ENCODE measurements at regions not wholly inside any gene's neighbourhood (a gene's known extent, or its start where the extent isn't known, plus 50 kb on each side); places are given as distances from the start of the nearest gene placed in this dataset.
A peak's percentile ranks its signal among the peaks of the same experiment; 100 is the strongest.

GRCh38 chr11:11039208-11039965 is 181.5 kb upstream of the ZBED5 start:
- no peak for DNase-seq
- ATAC-seq: no peak
- H3K27me3 Mint-ChIP-seq: no peaks in the 10 kb centered on the region
- H3K4me1 Mint-ChIP-seq: peaks cover 4% of the 10 kb centered on the region
- H3K9me3 Mint-ChIP-seq: no peaks in the 10 kb centered on the region
- no peak overlapping the region for H3K27ac Mint-ChIP-seq
- no peaks in the 10 kb centered on the region for H3K36me3 Mint-ChIP-seq (ENCODE audit: low read depth)
- H3K4me3 Mint-ChIP-seq: no peak overlapping the region

GRCh38 chr11:11038782-11039181 is 180.9 kb upstream of the ZBED5 start:
- H3K27ac Mint-ChIP-seq: no peak overlapping the region
- DNase-seq: no peak
- ATAC-seq: no peak

GRCh38 chr11:11038352-11038751 is 180.5 kb upstream of the ZBED5 start:
- no peaks in the 10 kb centered on the region for H3K36me3 Mint-ChIP-seq (ENCODE audit: low read depth)
- H3K27ac Mint-ChIP-seq: no peak overlapping the region
- H3K27me3 Mint-ChIP-seq: no peaks in the 10 kb centered on the region
- no peak for ATAC-seq
- H3K4me1 Mint-ChIP-seq: peaks cover 4% of the 10 kb centered on the region
- no peak overlapping the region for H3K4me3 Mint-ChIP-seq
- no peak for DNase-seq
- no peaks in the 10 kb centered on the region for H3K9me3 Mint-ChIP-seq

More at GRCh38 chr11:11038782-11039181, 180.9 kb upstream of the ZBED5 start:
- H3K36me3 Mint-ChIP-seq (ENCODE audit: low read depth): no peaks in the 10 kb centered on the region
- H3K4me3 Mint-ChIP-seq: no peak overlapping the region
- H3K9me3 Mint-ChIP-seq: no peaks in the 10 kb centered on the region
- H3K27me3 Mint-ChIP-seq: no peaks in the 10 kb centered on the region
- H3K4me1 Mint-ChIP-seq: peaks cover 4% of the 10 kb centered on the region

GRCh38 chr11:11036848-11037732 is 179.2 kb upstream of the ZBED5 start:
- peak; percentile 68 for ATAC-seq
- Mint-ChIP-seq H3K4me1 (peaks cover 4% of the 10 kb centered on the region), H3K4me3 (no peak overlapping the region), H3K9me3 (no peaks in the 10 kb centered on the region), H3K36me3 (ENCODE audit: low read depth) (no peaks in the 10 kb centered on the region), H3K27ac (no peak overlapping the region), H3K27me3 (no peaks in the 10 kb centered on the region)
- no peak for DNase-seq

GRCh38 chr11:11036185-11036847 is 178.5 kb upstream of the ZBED5 start:
- H3K4me1 Mint-ChIP-seq: peaks cover 4% of the 10 kb centered on the region
- no peak for ATAC-seq
- DNase-seq: no peak
- no peaks in the 10 kb centered on the region for H3K9me3 Mint-ChIP-seq
- no peaks in the 10 kb centered on the region for H3K27me3 Mint-ChIP-seq
- H3K36me3 Mint-ChIP-seq (ENCODE audit: low read depth): no peaks in the 10 kb centered on the region
- H3K4me3 Mint-ChIP-seq: no peak overlapping the region
- H3K27ac Mint-ChIP-seq: no peak overlapping the region

- Mint-ChIP-seq H3K36me3 (ENCODE audit: low read depth) (no peaks in the 10 kb centered on the region), H3K4me1 (peaks cover 4% of the 10 kb centered on the region)
Observed at GRCh38 chr11:11035331-11035730, 177.5 kb upstream of the ZBED5 start.

GRCh38 chr11:11034476-11034875 is 176.6 kb upstream of the ZBED5 start:
- H3K9me3 Mint-ChIP-seq: no peaks in the 10 kb centered on the region
- no peaks in the 10 kb centered on the region for H3K36me3 Mint-ChIP-seq (ENCODE audit: low read depth)
- peaks cover 4% of the 10 kb centered on the region for H3K4me1 Mint-ChIP-seq
- no peak overlapping the region for H3K27ac Mint-ChIP-seq
- DNase-seq: no peak
- ATAC-seq: no peak
- H3K4me3 Mint-ChIP-seq: no peak overlapping the region
- H3K27me3 Mint-ChIP-seq: no peaks in the 10 kb centered on the region

More at GRCh38 chr11:11035331-11035730, 177.5 kb upstream of the ZBED5 start:
- no peaks in the 10 kb centered on the region for H3K27me3 Mint-ChIP-seq
- no peaks in the 10 kb centered on the region for H3K9me3 Mint-ChIP-seq
- H3K4me3 Mint-ChIP-seq: no peak overlapping the region
- H3K27ac Mint-ChIP-seq: no peak overlapping the region
- no peak for DNase-seq
- no peak for ATAC-seq

GRCh38 chr11:11032066-11032465 is 174.2 kb upstream of the ZBED5 start:
- Mint-ChIP-seq H3K27me3 (peaks cover 4% of the 10 kb centered on the region), H3K36me3 (ENCODE audit: low read depth) (no peaks in the 10 kb centered on the region), H3K27ac (no peak overlapping the region), H3K4me3 (no peak overlapping the region), H3K9me3 (no peaks in the 10 kb centered on the region), H3K4me1 (peaks cover 4% of the 10 kb centered on the region)
- ATAC-seq: no peak
- no peak for DNase-seq

- Mint-ChIP-seq H3K4me1 (no peaks in the 10 kb centered on the region), H3K36me3 (ENCODE audit: low read depth) (no peaks in the 10 kb centered on the region), H3K27ac (no peak overlapping the region), H3K27me3 (peaks cover 4% of the 10 kb centered on the region), H3K9me3 (no peaks in the 10 kb centered on the region), H3K4me3 (no peak overlapping the region)
- ATAC-seq (no peak), DNase-seq (no peak)
Observed at GRCh38 chr11:11029027-11029426, 171.2 kb upstream of the ZBED5 start.

- ATAC-seq (peak; percentile 52), DNase-seq (peak; percentile 75)
- H3K27ac Mint-ChIP-seq: no peak overlapping the region
- H3K36me3 Mint-ChIP-seq (ENCODE audit: low read depth): no peaks in the 10 kb centered on the region
- H3K27me3 Mint-ChIP-seq: peaks cover 4% of the 10 kb centered on the region
- no peak overlapping the region for H3K4me3 Mint-ChIP-seq
- H3K4me1 Mint-ChIP-seq: no peaks in the 10 kb centered on the region
- H3K9me3 Mint-ChIP-seq: no peaks in the 10 kb centered on the region
Observed at GRCh38 chr11:11028017-11028692, 170.3 kb upstream of the ZBED5 start.

- no peaks in the 10 kb centered on the region for H3K36me3 Mint-ChIP-seq (ENCODE audit: low read depth)
- ATAC-seq (no peak), DNase-seq (no peak)
- H3K27ac Mint-ChIP-seq: no peak overlapping the region
- no peak overlapping the region for H3K4me3 Mint-ChIP-seq
- no peaks in the 10 kb centered on the region for H3K9me3 Mint-ChIP-seq
- H3K4me1 Mint-ChIP-seq: no peaks in the 10 kb centered on the region
- H3K27me3 Mint-ChIP-seq: peaks cover 4% of the 10 kb centered on the region
Observed at GRCh38 chr11:11027288-11027687, 169.4 kb upstream of the ZBED5 start.

- ATAC-seq: no peak
- H3K9me3 Mint-ChIP-seq: no peaks in the 10 kb centered on the region
- no peak for DNase-seq
Observed at GRCh38 chr11:11025087-11025486, 167.2 kb upstream of the ZBED5 start.

GRCh38 chr11:11022125-11022730 is 164.4 kb upstream of the ZBED5 start:
- no peaks in the 10 kb centered on the region for H3K9me3 Mint-ChIP-seq
- no peaks in the 10 kb centered on the region for H3K36me3 Mint-ChIP-seq (ENCODE audit: low read depth)
- H3K4me3 Mint-ChIP-seq: no peak overlapping the region
- ATAC-seq (no peak), DNase-seq (peak; percentile 7)
- H3K27me3 Mint-ChIP-seq: no peaks in the 10 kb centered on the region
- no peak overlapping the region for H3K27ac Mint-ChIP-seq
- H3K4me1 Mint-ChIP-seq: no peaks in the 10 kb centered on the region

More at GRCh38 chr11:11025087-11025486, 167.2 kb upstream of the ZBED5 start:
- Mint-ChIP-seq H3K27me3 (peaks cover 4% of the 10 kb centered on the region), H3K4me3 (no peak overlapping the region), H3K36me3 (ENCODE audit: low read depth) (no peaks in the 10 kb centered on the region), H3K27ac (no peak overlapping the region), H3K4me1 (no peaks in the 10 kb centered on the region)

GRCh38 chr11:11021563-11021962 is 163.7 kb upstream of the ZBED5 start:
- ATAC-seq: no peak
- Mint-ChIP-seq H3K4me3 (no peak overlapping the region), H3K9me3 (no peaks in the 10 kb centered on the region), H3K4me1 (no peaks in the 10 kb centered on the region), H3K27ac (no peak overlapping the region), H3K27me3 (no peaks in the 10 kb centered on the region), H3K36me3 (ENCODE audit: low read depth) (no peaks in the 10 kb centered on the region)
- no peak for DNase-seq
